IPS DF 6.9 (cell line): ENCODE measurements at regions not wholly inside any gene's neighbourhood (a gene's known extent, or its start where the extent isn't known, plus 50 kb on each side); places are given as distances from the start of the nearest gene placed in this dataset.

Experiments used
- DNase-seq: peaks from one replicate; pipeline ENCODE4 v3.0.0-alpha.2; 2013; ENCODE audit warnings: low read depth, low spot score
- H3K27ac ChIP-seq: one replicate; pipeline ENCODE4 v1.5.1; 2013; ENCODE audit warnings: low read length, control low read depth
- H3K27me3 ChIP-seq: 2 replicates; pipeline ENCODE4 v1.6.1; 2013; ENCODE audit warnings: mild to moderate bottlenecking, low read length; ENCODE audit not compliant: control insufficient read depth, insufficient read depth
- H3K36me3 ChIP-seq: 2 replicates; pipeline ENCODE4 v1.6.1; 2013; ENCODE audit warnings: low read length; ENCODE audit not compliant: control insufficient read depth, insufficient read depth
- H3K4me1 ChIP-seq: 2 replicates; pipeline ENCODE4 v1.6.1; 2013; ENCODE audit warnings: low read length; ENCODE audit not compliant: control insufficient read depth, insufficient read depth
- H3K4me3 ChIP-seq: 2 replicates; pipeline ENCODE4 v1.5.1; 2013; ENCODE audit warnings: mild to moderate bottlenecking, low read length
- H3K9me3 ChIP-seq: 2 replicates; pipeline ENCODE4 v1.6.1; 2013; ENCODE audit warnings: low read length, inconsistent platforms; ENCODE audit not compliant: control insufficient read depth, insufficient read depth
- WGBS: extraction: QIAGEN DNeasy Blood & Tissue Kit; methylation state at CpG from one replicate; pipeline ENCODE4 v1.1.7; 2013; ENCODE audit warnings: mixed read lengths, missing lambda C conversion rate; ENCODE audit not compliant: insufficient read length, insufficient coverage; 5-methylcytosine and 5-hydroxymethylcytosine counted together

DNA sequence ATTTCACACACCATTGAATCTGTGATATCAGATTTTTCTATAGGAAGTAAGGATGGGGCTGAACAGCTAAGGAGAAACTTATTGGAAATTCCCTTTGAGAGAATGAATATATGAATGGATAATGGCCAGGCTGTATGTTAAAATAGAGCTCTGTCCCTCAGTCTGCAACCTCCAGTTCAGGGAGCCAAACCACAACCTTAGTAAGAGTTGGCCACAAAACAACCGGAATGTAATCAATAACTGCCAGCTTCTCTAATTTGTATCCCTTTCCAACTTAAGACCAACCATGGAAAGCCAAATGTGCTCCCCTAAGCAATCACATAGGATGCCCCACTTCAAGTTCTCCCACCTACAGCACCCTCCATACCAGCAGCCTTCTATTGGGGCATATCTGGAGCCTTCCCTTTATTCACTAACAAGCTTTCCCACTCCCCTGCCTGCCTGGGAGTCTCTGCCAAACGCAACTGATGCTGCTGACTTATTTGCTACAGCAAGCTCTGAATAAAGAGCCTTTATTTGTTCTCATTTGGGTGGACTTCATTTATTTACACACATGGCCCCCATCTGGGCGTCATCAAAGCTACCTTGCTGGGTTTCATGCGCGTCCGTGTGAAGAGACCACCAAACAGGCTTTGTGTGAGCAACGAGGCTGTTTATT lies 75.4 kb upstream of the LARS2 start:
- Histone ChIP-seq H3K9me3 (no peaks in the 10 kb centered on the region), H3K27me3 (no peaks in the 10 kb centered on the region), H3K4me1 (peaks cover 15% of the 10 kb centered on the region), H3K4me3 (no peak overlapping the region), H3K27ac (peak overlapping the region; percentile 70), H3K36me3 (no peaks in the 10 kb centered on the region)
- no peak for DNase-seq
- no CpG with 5 or more reads among the region's 7 CpGs for WGBS

DNA sequence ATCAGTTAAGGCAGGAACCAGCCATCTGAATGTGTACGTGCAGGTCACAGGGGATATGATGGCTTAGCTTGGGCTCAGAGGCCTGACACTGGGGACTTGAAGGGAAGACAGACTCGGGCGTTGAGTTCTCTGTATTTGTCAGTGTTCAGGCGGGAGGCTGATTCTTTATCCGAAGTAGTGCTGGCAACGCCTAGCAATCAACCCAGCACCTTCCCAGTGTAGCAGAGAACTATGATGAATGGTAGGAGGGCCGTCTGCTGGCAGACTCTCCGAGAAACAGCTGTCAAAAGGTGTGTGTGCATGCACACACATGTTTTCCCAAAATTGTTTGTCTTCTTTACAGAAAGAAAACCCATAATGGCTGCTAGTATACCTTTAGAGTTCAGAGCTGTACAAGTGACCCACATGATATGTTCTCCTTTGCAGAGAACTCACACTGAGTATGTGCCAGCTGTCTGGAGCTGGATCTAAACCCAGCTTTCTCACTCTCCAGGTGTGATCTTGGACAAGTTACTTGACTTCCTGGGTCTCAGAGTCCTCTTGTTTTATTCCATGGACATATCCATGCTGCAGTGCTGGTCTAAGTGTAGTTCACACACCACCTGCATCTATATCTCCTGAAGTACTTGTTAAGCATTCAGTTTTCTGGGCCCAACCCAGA lies 74.5 kb upstream of the LARS2 start:
- H3K4me1 ChIP-seq = peaks cover 15% of the 10 kb centered on the region
- no peaks in the 10 kb centered on the region for H3K9me3 ChIP-seq
- no peaks in the 10 kb centered on the region for H3K36me3 ChIP-seq
- no CpG with 5 or more reads among the region's 8 CpGs for WGBS
- H3K27me3 ChIP-seq = no peaks in the 10 kb centered on the region
- no peak overlapping the region for H3K4me3 ChIP-seq
- DNase-seq = no peak
- no peak overlapping the region for H3K27ac ChIP-seq

DNA sequence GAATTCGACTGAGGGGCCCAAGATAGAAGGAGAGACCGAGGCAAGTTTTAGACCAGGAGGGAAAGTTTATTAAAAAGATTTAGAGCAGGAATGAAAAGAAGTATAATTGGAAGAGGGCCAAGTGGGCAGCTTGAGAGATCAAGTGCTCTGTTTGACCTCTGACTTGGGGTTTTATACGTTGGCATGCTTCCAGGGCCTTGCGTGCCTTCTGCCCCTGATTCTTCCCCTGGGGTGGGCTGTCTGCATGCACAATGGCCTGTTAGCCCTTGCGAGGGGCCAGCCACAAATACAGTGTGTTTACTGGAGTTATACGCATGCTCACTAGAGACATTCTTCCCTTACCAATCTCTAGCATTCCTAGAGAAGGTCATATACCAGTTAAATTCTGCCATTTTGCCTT lies 70.7 kb upstream of the LARS2 start:
- H3K4me1 ChIP-seq = peaks cover 10% of the 10 kb centered on the region
- H3K36me3 ChIP-seq = no peaks in the 10 kb centered on the region
- no peak overlapping the region for H3K4me3 ChIP-seq
- H3K27me3 ChIP-seq = no peaks in the 10 kb centered on the region
- no peak for DNase-seq
- no CpG with 5 or more reads among the region's 6 CpGs for WGBS
- H3K27ac ChIP-seq = no peak overlapping the region
- no peaks in the 10 kb centered on the region for H3K9me3 ChIP-seq

DNA sequence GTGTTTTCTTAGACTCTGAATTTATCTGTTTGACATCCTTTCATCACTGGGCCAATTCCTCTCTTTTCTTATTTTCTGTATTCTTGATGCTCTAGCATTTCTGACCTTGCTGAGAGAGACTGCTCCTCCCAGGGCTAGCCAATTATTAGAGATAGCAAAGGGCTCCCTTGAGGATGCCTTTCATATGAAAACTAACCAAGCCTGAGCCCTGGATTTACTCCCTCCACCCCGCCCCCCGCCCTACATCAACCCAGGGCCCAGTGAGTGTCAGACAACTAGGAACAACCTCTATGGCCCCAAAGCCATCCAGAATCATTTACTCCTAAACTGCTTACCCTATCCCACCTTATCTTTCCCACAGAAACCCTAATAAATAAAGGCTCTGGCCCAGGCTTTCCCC lies 69.7 kb upstream of the LARS2 start:
- Histone ChIP-seq H3K9me3 (no peaks in the 10 kb centered on the region), H3K27me3 (no peaks in the 10 kb centered on the region), H3K4me1 (peaks cover 7% of the 10 kb centered on the region), H3K27ac (no peak overlapping the region), H3K36me3 (no peaks in the 10 kb centered on the region), H3K4me3 (no peak overlapping the region)
- DNase-seq = no peak
- WGBS = no CpG with 5 or more reads among the region's 2 CpGs

DNA sequence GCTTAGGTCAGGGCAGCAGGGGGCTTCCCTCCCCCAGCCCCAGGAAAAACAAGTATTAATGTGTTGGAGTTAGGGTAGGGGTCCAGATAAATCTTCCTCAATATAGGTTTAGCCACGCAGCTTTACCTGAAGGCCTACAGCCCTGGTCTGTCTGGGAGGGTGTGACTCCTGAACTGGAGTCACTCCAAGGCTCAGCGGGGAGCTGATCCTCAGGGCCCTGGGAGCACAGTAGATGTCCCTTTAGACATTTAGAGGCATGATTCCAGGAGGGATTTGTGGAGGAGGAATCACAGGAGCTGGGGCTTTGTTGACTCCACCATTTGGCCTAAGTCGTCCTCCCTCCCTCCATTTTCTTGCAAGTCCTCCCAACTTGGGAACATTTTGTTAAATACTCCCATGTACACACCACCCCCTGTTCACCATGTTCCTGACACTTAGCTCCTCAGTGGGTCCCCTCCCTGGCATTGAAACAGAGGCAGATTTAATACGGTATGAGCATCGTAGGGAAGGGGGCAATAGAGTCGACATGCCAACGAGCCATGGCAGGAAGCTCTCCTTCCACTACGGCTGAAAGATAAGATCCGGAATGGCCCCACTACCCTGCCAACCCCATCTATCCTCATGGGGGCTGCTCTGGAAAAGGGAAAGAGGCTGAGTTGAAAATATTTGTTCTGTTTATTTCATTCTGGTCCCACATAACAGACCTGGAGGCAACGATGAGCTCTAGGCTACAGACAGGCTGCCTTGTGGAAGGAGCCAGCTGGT lies 69.0 kb upstream of the LARS2 start:
- Histone ChIP-seq H3K27me3 (no peaks in the 10 kb centered on the region), H3K4me3 (no peak overlapping the region), H3K36me3 (no peaks in the 10 kb centered on the region), H3K4me1 (peaks cover 6% of the 10 kb centered on the region), H3K27ac (no peak overlapping the region), H3K9me3 (no peaks in the 10 kb centered on the region)
- no peak for DNase-seq
- WGBS = no CpG with 5 or more reads among the region's 10 CpGs

DNA sequence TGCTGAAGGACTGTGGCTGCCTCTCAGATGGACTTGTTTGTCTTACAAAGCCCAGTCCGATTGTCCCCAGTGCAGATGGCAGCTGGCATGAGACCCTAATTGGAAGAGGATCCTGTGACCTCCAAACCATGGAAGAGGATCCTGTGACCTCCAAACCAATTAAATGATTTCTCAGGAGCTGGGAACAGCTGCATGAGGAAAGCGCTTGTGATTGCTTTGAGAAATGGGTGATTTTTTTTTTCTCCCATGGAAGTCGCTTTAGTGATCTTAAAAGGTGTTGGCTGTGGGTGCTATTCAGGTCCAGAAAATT lies 68.4 kb upstream of the LARS2 start:
- H3K4me3 ChIP-seq = no peak overlapping the region
- H3K27ac ChIP-seq = no peak overlapping the region
- no peaks in the 10 kb centered on the region for H3K36me3 ChIP-seq
- H3K27me3 ChIP-seq = no peaks in the 10 kb centered on the region
- no CpG with 5 or more reads among the region's 3 CpGs for WGBS
- DNase-seq = no peak
- H3K9me3 ChIP-seq = no peaks in the 10 kb centered on the region
- H3K4me1 ChIP-seq = peaks cover 6% of the 10 kb centered on the region

DNA sequence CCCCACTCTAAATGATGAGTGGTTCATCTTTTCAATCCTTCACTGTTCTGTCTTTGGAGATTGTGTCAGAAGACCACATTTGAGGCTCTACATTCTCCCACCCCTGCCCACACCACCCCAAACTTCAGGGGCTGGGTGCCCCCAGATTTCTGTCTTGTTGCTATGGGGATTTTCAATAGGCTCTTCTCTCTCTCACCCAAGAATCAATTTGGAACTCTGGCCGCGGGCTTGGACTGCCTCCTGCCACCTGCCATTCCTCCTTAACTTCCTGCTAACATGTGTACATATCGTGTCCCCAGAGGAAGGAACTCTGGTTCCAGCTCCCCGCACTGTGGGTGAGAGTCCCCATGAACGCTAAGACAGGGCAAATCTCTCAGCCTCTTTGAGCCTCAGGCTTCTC lies 67.4 kb upstream of the LARS2 start:
- H3K9me3 ChIP-seq = no peaks in the 10 kb centered on the region
- H3K36me3 ChIP-seq = no peaks in the 10 kb centered on the region
- WGBS = no CpG with 5 or more reads among the region's 5 CpGs
- no peaks in the 10 kb centered on the region for H3K27me3 ChIP-seq
- DNase-seq = no peak
- H3K27ac ChIP-seq = no peak overlapping the region
- no peak overlapping the region for H3K4me3 ChIP-seq
- H3K4me1 ChIP-seq = peaks cover 6% of the 10 kb centered on the region

DNA sequence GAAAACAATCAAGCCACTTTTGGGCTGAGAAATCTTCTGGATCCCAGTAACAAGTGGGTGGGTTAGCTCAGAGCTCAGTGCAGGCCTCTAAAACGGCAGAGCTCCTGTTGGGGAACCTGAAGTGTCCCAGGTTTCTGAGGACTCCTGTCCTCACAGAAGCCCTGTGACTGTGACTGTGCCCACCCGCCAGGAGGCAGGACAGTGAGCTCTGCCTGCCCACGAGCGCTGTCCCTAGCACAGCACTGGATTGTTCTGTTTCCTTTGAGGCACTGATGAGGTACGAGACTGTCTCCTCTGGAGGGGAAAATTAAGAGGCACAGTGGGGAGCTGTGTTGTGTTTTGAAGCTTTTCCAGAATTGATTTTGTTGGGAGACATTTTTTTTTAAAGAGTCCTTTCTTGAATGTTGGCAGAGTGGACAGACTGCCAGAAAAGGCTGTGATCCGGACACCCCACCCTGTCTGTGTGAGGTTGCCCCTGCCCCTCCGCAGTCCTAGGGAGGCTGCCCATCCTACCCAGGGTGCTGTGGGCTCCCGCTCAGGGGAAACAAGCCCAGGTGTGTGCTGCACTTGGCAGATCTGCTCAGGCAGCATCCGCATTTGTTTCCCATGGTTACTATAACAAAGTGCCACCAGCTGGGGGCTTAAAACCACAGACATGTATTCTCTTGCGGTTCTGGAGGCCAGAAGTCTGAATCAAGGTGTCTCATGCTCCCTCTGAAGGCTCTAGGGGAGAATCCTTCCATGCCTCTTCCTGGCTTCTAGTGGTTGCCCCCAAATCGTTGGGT lies 66.6 kb upstream of the LARS2 start:
- Histone ChIP-seq H3K4me1 (peaks cover 6% of the 10 kb centered on the region), H3K36me3 (no peaks in the 10 kb centered on the region), H3K27ac (no peak overlapping the region), H3K4me3 (no peak overlapping the region), H3K27me3 (no peaks in the 10 kb centered on the region), H3K9me3 (no peaks in the 10 kb centered on the region)
- no CpG with 5 or more reads among the region's 11 CpGs for WGBS
- DNase-seq = no peak

DNA sequence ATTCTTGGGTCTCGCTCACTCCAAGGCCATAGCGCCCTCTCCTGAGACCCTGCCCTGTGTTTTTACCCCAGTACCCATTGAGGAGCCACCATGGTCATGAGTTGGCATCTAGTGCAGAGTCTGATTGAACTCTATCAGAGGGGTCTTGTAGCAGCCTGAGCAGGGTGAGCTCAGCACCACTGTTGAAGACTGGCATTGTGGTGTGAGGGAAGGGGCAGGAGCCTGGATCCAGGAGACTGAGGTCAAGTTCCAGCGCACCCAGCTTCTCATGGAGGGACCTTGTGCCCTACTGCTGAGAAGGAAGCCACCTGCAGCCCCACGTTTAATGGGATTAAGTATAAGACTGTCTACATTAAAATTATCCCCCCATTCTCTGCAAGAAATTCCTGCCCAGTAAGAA lies 65.8 kb upstream of the LARS2 start:
- no peaks in the 10 kb centered on the region for H3K27me3 ChIP-seq
- H3K9me3 ChIP-seq = no peaks in the 10 kb centered on the region
- no peaks in the 10 kb centered on the region for H3K36me3 ChIP-seq
- H3K4me3 ChIP-seq = no peak overlapping the region
- peaks cover 6% of the 10 kb centered on the region for H3K4me1 ChIP-seq
- no peak for DNase-seq
- H3K27ac ChIP-seq = no peak overlapping the region
- WGBS = no CpG with 5 or more reads among the region's 4 CpGs

DNA sequence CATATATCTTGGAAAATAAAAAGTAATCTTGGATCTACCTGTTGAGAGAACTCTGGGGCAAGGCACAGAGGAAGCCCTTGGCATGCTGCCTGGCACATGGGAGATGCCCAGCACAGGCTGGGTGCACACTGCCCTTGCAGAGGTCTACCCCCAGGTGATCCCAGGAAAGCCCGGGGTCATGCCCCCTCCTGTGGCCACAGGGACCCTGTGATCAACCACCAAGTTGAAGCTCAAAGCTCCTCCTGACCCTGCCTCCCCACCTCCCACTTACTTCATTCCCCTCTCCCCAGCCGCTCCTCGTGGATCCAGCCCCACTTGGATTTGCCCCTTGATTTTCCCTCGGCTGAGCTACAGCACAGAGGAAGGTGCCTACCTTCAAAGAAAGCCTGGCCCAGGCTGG lies 62.7 kb upstream of the LARS2 start:
- no CpG with 5 or more reads among the region's 4 CpGs for WGBS
- Histone ChIP-seq H3K27me3 (no peaks in the 10 kb centered on the region), H3K4me3 (no peak overlapping the region), H3K36me3 (no peaks in the 10 kb centered on the region), H3K4me1 (peaks cover 1% of the 10 kb centered on the region; the same call in 1 of the 2 replicates), H3K27ac (no peak overlapping the region), H3K9me3 (no peaks in the 10 kb centered on the region)
- no peak for DNase-seq
